Epithelial cell of esophagus (primary cell): ENCODE measurements at regions not wholly inside any gene's neighbourhood (a gene's known extent, or its start where the extent isn't known, plus 50 kb on each side); places are given as distances from the start of the nearest gene placed in this dataset.

Experiments
- DNase-seq: peaks from one replicate; pipeline ENCODE4 v3.0.0; 2010; ENCODE audit warnings: low read depth
- H3K4me3 ChIP-seq: 2 replicates; pipeline ENCODE4 v1.5.1; 2011; ENCODE audit warnings: mild to moderate bottlenecking, low read length, control low read depth
- TF ChIP-seq, protein P1 (sequence below): IDR thresholded peaks from 2 replicates; pipeline ENCODE4 v1.5.1; 2011; ENCODE audit warnings: low read depth, mild to moderate bottlenecking, low read length, control low read depth, inconsistent platforms; ENCODE audit not compliant: insufficient read depth; ENCODE audit errors: missing control alignments

DNA sequence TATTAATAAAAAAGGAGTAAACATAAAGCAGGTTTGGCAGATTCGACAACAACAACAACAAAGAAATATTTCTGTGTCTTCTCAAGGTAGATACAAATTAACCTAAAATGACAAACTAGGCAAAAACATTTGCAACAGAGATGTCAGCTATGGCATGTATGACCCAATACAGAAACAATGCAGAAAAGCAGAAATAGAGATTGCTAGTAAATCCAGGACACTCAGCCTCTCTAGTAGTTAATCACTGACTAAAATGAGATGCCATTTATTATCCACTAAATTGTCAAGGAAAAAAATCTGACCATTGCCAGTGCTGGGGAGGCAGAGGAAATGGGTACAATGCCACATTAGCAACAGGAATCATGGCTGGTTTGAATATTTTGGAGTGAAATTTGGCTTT is 250.5 kb downstream of the TEX29 start:
- DNase-seq = no peak
- H3K4me3 ChIP-seq = no peak overlapping the region
- TF ChIP-seq, protein P1, sequence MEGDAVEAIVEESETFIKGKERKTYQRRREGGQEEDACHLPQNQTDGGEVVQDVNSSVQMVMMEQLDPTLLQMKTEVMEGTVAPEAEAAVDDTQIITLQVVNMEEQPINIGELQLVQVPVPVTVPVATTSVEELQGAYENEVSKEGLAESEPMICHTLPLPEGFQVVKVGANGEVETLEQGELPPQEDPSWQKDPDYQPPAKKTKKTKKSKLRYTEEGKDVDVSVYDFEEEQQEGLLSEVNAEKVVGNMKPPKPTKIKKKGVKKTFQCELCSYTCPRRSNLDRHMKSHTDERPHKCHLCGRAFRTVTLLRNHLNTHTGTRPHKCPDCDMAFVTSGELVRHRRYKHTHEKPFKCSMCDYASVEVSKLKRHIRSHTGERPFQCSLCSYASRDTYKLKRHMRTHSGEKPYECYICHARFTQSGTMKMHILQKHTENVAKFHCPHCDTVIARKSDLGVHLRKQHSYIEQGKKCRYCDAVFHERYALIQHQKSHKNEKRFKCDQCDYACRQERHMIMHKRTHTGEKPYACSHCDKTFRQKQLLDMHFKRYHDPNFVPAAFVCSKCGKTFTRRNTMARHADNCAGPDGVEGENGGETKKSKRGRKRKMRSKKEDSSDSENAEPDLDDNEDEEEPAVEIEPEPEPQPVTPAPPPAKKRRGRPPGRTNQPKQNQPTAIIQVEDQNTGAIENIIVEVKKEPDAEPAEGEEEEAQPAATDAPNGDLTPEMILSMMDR = no peak

- TF ChIP-seq, protein P1 = no peak
- no peak overlapping the region for H3K4me3 ChIP-seq
- no peak for DNase-seq
These were observed 252.7 kb downstream of the TEX29 start for GRCh38 chr13:111572956-111573761.

GRCh38 chr13:111573801-111574200 is 253.4 kb downstream of the TEX29 start:
- TF ChIP-seq, protein P1 = no peak
- H3K4me3 ChIP-seq = no peak overlapping the region
- no peak for DNase-seq

DNA sequence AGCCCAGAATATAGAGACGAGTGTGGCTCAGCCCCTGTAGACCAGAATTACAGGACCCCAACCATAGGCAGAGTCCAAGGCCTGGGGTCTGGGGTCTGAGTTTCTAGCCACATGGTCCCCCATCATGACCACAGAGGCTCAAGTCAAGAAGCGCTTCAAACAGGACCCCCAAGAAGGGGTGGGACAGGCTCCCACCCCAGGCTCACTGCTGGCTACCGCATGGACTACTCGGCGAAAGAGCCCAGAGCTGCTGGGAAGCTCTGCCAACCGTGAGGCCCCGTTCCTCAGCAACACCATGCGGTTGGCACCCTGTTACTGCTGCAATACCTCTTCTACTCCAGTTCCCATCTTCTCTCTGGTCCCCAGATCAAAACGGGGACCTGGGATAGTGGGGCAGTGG is 254.8 kb downstream of the TEX29 start:
- H3K4me3 ChIP-seq = no peak overlapping the region
- TF ChIP-seq, protein P1 = no peak
- no peak for DNase-seq

GRCh38 chr13:111575719-111576118 is 255.3 kb downstream of the TEX29 start:
- H3K4me3 ChIP-seq = no peak overlapping the region
- DNase-seq = no peak
- TF ChIP-seq, protein P1 = no peak

DNA sequence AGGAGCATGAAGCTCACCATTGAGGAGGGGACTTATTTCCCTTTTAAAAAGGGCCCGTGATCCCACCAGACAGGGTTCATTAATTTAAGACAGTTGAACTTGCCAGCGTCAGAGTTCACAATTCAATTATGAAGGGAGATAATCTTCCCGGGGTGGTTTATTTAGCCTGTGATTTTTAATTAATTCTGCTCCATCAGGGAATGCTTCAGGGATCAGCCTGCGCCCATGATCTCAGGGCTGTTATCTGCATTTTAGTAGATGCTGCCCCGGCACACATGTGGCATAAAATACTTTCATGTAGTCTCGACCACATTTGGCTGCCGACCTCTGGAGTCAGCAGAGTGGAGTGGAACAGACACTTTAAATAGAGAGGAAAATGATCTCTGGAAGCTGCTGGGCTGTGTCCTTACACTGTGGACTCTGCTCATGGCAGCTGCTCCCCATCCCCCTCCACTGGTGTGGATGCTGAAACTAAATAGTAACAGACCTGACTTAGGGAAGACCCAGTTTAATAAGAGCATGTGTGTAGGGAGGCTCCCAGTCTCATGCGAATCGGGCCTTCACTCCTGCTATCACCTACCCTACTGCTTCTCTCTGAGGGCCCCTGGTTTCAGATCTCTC is 256.9 kb downstream of the TEX29 start:
- TF ChIP-seq, protein P1 = no peak
- DNase-seq = no peak
- no peak overlapping the region for H3K4me3 ChIP-seq

- DNase-seq = no peak
- TF ChIP-seq, protein P1 = no peak
- H3K4me3 ChIP-seq = no peak overlapping the region
These were observed 257.6 kb downstream of the TEX29 start for GRCh38 chr13:111577956-111578605.
